ENCODE measurements at regions not wholly inside any gene's neighbourhood (a gene's known extent, or its start where the extent isn't known, plus 50 kb on each side); places are given as distances from the start of the nearest gene placed in this dataset.
A peak's percentile ranks its signal among the peaks of the same experiment; 100 is the strongest.
"Not testable (repeated sequence)": the region's sequence is repeated elsewhere in the genome, so short reads cannot be mapped to it uniquely, and the experiment has no call there.

DNA sequence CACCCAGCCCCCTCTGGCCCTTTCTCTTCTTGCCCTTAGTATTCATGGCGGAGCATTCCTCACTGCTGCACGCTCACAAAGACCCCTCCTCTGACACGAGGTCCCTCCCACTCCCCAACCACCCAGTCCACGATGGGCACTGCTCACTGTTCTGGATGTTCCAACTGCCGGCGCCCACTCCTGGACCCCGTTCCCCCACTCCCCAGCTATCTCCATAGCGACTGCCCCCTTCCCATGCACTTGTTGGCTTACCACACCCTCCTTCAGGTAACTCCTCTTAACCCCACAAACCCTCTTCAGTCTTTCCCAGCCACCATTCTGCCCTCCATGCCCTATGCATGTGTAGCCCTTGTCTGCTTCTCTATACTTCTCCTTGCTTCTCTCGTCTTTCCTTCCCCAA lies 961.5 kb upstream of the DEFB115 start:
- not testable (repeated sequence) for DNase-seq

DNA sequence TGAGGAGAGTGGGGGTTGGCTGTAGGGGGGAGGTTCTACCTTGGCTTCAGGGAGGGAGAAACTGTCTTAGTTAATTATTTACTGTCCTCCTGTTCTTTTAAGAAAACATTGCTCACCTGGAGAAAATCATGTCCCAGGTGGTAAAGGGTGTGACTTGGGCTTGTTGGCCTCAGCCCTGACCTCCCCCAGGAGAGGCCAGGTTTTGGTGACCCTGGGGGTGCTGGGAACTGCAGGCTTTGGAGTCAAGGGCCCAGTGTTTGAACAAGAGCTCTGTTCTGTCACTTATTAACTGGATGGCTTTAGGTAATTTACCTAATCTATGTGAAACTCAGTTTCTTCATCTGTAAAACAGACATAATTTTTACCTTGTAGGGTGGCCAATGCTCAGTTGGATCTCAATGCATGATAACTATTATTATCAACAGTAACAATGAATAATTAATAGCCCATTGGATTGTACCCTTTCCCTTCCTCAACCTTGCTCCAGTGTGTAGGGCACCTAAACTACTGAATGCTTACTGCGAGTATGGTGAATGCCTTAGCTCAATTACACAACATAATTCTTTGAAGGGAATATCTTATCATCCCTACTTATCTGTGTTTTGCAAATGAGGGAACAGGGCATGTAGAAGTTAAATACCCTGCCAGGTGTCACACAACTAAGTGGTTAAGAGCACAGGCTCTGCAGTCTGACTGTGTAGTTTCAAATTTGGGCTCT lies 959.4 kb upstream of the DEFB115 start:
- not testable (repeated sequence) for DNase-seq

DNA sequence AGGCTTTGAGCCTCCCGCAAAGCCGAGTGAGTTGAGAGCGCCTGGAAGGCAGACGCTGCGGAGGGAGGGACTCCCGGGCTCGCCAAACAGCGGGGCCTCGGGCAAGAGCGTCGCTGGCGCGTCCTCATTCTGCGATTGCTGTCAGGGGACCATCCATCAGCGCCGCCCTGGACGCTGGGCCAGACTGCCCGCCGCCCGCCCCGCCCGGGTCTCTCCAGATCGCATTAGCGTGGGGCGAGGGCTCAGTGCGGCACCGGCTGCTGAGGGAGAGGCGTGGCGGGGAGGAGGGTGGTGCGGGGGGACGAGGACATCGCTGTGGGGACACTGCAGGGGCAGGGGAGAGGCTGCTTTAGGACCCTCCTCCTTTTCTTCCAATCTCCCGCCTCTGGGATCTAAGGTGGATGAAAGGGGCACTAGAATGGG lies 957.2 kb upstream of the DEFB115 start:
- DNase-seq: not testable (repeated sequence)

DNA sequence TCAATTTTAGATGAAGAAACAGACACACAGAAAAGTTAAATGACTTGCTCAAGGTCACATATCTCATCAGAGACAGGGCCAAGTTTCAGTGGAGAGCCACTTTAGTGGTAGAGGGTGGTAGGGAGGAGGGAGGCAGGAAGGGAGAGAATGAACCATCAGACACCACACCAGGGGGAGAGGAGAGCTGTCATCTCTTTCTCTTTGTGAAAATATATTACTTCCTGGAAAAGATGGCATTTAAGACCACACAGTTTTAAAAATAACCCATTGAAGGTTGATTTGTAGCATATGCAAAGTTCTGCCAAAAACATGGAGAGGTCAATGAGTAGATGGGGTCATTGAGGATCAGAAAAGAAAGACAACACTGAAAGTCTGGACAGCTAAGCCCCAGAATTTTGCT lies 954.7 kb upstream of the DEFB115 start:
- DNase-seq: not testable (repeated sequence)

DNA sequence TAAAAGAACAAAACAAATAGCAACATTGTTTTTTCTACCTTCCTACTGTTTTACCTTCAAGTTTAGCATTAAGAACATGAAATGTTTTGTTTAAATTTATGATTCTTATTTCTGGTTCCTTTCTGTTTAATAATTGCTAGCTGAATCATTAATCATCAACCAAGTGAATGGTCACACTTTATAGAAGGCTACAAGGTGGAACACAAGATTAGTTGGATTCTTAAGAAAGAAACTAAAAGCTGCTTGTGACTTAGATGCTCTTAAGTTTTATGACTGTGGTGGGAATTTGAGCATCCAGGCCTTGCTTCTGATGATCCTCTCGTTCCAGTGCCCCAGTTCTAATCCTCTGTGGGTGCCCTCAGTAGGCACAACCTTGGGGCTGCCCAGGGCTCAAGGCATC lies 947.5 kb upstream of the DEFB115 start:
- DNase-seq: not testable (repeated sequence)

DNA sequence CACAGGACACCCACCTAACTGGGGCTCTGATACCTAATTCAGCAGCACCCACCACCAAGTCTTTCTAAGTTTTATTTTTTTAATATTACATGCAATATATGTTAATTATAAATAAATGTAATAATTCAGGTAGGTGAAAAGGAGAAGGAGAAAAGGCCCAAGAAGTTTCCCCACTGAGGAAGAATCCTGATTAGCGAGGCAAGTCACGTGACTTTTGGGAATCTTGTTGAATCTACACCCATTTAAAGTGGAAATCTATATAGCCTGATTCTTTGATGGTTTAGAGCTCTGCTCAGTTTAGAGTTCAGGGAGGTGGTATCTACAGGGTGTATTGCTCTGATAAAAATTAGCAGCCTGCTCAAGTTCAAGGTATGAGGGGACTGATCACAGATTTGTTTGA lies 947.1 kb upstream of the DEFB115 start:
- DNase-seq: not testable (repeated sequence)

DNA sequence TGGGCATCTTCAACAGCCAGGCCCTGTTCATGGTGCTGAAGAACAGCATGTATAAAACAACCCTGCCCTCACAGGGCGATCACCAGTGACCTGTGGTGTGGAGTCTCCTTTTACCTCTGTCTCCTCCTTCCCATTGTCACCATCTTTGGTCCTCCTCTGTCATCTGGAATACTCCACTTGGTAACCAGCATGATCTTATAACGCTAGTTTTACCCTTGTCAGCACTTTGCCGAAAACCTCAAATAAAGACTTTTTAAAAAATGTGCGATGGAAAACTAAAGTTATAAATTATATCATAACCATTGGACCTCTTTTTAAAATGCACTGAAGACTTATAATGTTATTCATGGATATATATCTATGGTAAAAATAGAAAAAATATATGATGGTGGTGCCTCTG lies 945.2 kb upstream of the DEFB115 start:
- not testable (repeated sequence) for DNase-seq

DNA sequence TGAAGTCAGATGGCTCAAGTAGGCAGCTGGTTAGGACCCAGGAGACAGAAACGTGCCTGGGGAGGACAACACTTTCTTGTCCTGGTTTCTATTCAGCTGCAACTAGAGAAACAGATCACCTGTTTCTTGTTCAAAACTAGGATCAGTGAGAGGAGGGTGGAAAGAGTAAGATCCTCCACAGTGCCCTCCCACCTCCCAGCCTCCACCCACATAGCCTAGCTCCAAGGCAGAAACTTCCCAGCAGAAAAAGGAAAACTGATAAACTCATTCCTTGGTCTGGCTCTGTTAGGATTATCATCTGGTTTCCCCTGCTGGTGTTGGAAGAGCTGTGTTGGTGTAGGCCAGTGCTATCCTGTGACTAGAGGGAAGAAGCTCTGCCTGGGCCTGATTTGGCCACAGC lies 943.8 kb upstream of the DEFB115 start:
- DNase-seq: not testable (repeated sequence)

DNA sequence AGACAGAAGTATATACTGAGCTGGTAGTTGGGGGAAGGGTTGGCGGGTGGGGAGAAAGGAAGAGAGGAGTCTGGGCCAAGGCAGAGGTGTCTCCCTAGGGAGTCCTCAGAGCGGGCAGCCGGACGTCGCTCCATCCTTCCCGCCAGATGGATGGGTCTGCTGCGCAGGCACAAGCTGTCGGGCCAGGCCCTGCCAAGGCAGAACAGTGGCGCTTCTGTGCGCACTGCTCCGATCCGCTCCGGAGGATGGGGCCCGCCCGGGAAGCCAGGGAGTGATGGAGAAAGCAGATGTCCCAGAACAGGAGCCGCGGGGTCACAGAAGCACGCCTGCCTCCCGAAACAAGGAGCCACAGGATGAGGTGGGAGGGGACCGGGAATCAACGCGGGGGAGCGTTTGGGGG lies 941.4 kb upstream of the DEFB115 start:
- DNase-seq: not testable (repeated sequence)

DNA sequence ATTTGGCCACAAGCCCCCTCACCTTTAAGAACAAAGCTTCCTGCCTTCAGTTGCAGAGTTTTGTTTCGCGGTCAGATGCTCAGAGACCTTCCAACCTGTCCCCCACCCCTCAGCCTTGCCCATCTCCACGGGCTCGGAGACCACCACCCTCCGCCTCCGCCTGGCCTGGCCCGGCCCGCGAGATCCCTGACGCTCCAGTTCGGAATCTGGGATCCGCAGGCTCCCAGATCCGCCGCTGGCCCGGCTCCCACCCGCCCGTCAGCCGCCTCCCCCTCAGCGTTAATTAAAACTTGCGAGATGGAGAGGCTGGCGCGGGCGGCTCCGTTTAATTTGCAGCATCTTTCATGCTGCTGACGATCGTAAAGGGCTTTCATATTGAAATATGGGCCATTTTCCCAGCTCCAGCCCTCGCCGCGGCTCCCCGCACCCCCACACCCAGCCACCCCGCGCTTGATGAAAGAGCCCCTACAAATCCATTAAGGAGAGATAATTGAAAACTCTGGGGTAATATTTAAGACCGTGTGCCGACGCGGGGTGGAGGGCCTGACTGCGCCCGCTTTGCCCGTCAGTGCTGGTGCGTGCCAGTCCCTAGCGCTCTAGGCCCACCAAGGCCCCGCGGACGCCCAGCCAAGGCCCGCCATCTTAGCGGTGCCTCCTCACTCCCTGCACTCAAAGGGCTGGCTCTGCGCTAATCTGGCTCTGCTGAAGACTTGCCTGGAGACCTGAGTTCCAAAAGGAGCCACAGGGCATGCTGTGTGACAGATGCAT lies 940.7 kb upstream of the DEFB115 start:
- DNase-seq: not testable (repeated sequence)

DNA sequence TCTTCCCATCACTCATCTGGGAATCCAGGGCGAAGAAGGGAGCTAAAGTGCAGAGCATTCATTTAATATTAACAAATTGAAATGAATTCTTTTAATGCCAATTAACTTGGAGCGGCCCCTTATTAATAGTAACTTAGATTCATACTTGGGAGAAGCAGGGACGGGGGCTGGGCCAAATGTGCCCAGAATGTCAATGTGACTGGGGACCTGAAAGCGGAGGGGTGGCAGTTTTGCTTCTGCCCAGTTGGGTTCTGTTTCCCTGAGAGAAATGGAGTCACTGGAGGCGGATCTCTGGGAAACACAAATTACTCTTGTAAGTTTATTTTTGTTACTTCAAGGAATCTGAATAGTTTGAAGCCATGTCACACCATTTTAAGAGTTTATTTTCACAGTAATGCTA lies 923.7 kb upstream of the DEFB115 start:
- not testable (repeated sequence) for DNase-seq

DNA sequence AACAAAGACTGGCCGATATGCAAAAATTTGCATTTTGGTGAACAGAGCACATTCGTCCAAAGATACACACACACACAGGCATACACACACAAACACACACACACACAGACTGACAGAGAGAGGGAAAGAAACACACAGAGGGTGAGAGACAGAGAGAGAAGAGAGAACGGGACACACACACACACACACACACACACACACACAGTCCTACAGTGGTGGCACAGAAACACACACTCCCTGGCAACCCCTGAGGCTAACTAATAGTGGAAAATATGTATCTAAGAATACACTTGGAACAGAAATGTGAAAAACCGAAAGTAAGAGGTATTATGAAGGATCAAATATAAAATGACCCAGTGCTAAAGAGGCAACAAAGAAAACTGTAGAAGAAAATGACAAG lies 919.9 kb upstream of the DEFB115 start:
- not testable (repeated sequence) for DNase-seq

DNA sequence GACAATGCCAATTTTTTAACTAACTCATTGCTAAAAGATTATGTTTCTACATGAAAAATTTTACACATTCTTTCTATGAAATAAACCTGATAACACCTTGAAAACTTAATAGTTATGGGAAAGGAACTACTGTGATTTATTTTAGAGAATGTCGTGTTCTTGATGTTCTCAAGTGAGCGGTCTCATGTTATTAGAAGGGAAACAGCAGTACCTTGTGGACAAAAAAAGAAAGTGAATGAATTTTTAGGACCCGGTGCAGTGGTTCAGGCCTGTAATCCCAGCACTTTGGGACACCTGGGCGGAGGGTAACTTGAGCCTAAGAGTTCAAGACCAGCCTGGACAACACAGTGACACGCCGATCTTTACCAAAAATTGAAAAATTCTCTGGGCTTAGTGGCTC lies 908.5 kb upstream of the DEFB115 start:
- DNase-seq: peak in 1 of 3 donors; percentile 1

DNA sequence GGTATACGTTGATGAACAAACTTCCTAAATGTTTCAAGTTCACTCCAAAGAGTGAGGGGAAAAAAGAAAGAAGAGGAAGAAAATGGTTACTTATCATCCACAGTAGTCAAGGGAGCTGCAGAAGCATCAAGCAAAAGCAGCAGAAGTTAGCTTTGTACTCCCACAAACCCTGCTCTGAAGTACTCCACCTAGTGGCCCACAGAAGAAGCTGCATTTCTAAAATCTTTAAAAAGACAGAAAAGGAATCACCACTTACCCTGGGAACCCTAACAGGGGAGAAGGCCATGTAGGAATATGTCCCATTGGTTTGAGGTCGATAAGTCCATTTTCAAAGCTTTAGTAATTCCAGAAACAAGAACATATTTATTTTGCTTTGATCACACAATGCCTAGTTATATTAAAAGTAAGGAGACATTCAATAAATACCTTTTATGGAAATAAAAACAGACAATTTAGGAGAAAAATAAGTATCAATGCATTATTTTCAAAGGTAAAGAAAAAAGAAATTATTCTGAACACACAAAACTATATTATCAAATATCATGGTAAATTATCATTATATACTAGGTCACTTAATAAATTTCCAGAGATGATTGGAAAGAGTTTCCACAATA lies 900.5 kb upstream of the DEFB115 start:
- DNase-seq: peak in 1 of 3 donors; percentile 32

DNA sequence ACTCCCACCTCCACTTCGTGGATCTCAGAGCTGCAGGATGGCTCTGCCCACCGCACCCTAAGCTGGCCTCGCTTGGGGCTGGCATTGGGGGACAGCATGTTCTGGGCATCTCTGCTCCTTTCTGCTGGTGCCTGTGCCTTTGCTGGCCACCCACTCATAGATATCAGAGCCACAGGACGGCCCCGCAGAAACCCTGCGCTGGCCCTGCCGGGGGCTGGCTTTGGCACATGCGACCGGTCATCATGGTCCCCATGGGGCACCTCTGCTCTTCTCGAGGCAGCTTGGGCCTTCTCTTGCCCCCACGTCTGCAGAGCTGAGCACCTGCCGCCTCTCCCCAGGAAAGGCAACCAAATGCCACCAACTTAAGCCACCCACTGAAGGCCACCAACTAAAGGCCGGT lies 895.7 kb upstream of the DEFB115 start:
- not testable (repeated sequence) for DNase-seq

DNA sequence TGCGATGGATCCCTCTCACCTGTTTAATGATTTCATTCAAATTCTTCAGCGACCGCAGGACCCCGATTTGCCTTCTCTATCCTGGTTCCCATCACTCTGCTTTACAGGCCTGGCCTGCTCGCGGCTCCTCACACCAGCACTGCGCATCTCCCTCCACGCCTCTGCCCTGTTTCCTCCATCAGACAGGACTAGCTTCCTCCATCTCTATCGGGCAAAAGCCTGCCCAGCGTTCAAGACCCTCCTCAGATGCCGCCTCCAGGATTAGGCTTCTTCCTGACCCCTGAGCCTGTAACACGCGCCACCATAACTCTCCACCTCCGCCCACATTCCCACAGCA lies 881.1 kb upstream of the DEFB115 start:
- not testable (repeated sequence) for DNase-seq

DNA sequence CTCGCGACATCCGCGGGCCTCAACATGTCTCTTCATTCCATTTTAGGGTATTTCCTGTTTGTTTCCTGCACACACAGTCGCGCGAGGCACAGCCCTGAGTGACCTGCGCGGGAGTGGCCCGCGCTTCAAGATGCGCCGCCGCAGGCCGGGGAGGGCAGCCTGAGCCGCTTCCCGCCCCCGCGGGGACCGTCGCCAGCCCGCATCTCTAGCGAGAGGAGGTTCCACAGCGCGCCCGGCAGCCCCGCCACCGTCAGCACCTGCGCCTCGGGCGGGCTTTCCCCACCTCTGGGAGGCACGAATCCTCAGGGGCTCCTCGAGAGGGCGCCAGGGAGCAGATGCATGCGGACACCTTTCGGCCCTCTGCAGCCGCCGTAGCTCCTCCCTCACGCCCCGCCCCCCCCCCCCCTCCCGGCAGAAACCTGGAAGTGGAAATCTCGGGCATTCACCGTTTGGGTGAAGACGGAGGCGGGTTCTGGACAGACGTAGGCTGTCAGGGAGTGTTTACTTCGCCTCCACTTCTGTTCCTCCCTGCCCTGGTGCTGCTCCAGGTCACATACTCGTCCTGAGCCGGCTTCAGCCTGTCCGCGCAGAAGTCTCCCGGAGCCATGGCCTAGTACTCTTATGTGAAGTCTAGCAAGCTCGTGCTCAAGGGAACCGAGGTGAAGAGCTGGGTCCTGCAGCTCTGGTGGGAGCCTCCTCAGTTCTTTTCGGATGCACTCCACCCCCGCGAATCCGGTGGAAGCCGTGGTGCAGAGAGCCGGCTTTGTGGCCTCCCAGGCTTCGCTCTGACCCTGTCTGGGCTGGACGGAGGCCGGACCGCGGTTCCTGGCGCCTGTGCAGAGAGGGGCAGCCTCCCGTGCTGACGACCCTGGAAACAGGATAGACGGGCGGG lies 880.5 kb upstream of the DEFB115 start:
- peak; percentile 79 to 90 (median 89) for DNase-seq

DNA sequence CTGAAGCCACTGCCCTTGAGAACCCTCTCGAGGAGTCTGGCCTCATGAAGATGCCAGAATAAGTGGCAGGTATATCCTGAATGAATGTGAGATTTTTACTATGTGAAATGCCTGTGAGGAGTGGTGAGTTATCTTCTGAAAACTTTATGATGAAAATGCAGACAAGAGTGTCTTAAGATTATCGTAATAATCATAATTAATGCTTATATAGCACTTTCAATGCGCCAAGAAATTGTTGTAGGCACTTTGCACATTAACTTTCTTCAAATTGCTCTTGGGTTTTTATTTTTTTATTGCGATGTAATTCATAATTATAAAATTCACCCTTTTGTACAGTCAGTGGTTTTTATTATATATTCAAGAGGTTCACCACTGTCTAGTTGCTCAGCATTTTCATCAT lies 879.1 kb upstream of the DEFB115 start:
- DNase-seq: not testable (repeated sequence)

DNA sequence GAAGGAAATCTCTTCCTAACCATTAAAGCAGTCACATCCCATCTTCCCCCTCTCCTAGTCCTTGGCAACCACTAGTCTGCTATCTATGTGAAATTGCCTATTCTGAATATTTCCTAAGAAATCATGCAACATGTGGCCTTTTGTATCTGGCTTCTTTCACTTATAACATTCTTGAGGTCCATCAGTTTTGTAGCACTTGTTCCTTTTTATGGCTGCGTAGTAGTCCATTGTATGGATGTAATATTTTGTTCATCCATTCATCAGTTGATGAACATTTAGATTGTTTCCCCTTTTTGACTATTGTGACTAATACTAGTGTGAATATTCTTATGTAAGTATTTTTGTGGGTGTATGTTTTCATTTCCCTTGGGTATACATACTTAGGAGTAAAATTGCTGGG lies 878.7 kb upstream of the DEFB115 start:
- peak in 1 of 3 donors; percentile 11 for DNase-seq

DNA sequence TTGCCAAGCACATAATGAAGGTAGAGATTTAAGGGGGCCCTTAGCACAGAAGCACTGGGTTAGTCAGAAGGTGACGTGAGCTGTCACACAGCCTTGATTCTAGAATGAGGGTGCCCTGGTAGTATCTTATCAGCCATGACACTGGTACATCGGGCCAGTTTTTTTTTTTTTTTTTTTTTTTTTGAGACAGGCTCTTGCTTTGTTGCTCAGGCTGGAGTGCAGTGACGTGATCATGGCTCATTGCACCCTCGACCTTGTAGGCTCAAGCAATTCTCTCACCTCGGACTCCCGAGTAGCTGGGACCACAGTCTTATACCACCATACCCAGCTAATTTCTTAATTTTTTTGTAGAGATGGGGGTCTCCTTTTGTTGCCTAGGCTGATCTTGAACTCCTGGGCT lies 872.6 kb upstream of the DEFB115 start:
- DNase-seq: not testable (repeated sequence)

DNA sequence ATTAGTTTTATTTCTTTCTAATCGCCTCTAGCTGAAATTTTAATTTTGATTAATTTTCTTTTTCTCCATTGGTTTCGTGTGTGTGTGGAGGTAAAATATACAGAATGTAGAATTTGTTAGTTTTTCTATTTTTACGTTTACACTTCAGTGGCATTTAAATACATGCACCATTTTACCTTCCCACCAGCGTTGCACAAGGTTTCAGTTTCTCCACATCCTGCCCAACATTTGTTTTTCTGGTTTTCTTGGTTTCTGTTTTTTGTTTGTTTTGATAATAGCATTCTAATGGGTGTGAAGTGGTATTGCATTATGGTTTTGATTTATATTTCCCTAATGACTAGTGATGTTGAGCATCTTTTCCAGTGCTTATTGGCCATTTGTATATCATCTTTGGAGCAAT lies 871.4 kb upstream of the DEFB115 start:
- DNase-seq: not testable (repeated sequence)

DNA sequence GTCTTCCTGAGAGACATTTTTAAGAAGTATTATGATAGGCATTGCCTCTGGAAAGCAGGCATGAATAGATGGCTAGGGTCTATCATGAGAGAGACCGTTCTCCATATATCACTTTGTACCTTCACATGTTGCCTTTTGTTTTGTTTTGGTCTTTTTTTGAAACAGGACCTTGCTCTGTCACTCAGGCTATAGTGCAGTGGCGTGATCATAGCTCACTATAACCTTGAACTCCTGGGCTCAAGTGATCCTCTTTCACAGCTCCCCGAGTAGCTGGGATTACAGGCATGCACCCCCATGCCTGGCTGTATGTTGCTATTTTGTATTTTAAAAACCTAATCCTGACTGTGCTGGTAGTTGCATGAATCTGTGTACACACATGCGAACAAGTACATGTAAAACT lies 869.6 kb upstream of the DEFB115 start:
- not testable (repeated sequence) for DNase-seq

DNA sequence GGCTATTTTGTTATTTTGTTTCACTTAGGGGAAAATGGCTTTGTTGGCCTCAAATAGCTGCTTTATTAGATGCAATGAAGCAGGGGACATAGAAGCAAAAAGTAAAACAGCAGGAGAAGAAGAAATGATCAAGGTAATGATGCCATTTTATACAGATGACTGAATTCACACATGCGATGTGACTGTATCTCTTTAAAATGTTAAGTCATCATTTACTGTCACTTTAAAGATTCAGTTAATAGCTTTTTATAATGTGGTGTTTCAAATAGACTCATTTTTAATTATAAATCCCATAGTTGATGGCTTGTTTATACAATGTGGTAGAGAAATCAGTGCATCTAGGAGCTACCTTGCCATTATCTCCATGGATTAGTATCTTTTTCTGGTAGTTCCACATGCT lies 863.9 kb upstream of the DEFB115 start:
- DNase-seq: not testable (repeated sequence)

Data from suppressor macrophage treated with lipopolysaccharide for 1 hour (primary cell).